ENCODE measurements at regions not wholly inside any gene's neighbourhood (a gene's known extent, or its start where the extent isn't known, plus 50 kb on each side); places are given as distances from the start of the nearest gene placed in this dataset.
"Not testable (repeated sequence)": the region's sequence is repeated elsewhere in the genome, so short reads cannot be mapped to it uniquely, and the experiment has no call there.

- no peak for DNase-seq (ENCODE audit: low spot score)
Observed at GRCh38 chr9:31699836-31700235, 684.6 kb upstream of the ACO1 start.

- no peak for DNase-seq (ENCODE audit: low spot score)
Observed at GRCh38 chr9:31700252-31701045, 684.0 kb upstream of the ACO1 start.

GRCh38 chr9:31702957-31703356 is 681.5 kb upstream of the ACO1 start:
- DNase-seq (ENCODE audit: low spot score) = no peak

GRCh38 chr9:31715250-31715649 is 669.2 kb upstream of the ACO1 start:
- no peak for DNase-seq (ENCODE audit: low spot score)

- DNase-seq (ENCODE audit: low spot score) = no peak
Observed at GRCh38 chr9:31719262-31719661, 665.2 kb upstream of the ACO1 start.

- DNase-seq (ENCODE audit: low spot score) = no peak
Observed at GRCh38 chr9:31730398-31730797, 654.0 kb upstream of the ACO1 start.

GRCh38 chr9:31733166-31733565 is 651.3 kb upstream of the ACO1 start:
- DNase-seq (ENCODE audit: low spot score) = no peak

- no peak for DNase-seq (ENCODE audit: low spot score)
Observed at GRCh38 chr9:31736581-31737179, 647.8 kb upstream of the ACO1 start.

GRCh38 chr9:31740705-31741104 is 643.7 kb upstream of the ACO1 start:
- no peak for DNase-seq (ENCODE audit: low spot score)

- no peak for DNase-seq (ENCODE audit: low spot score)
Observed at GRCh38 chr9:31744589-31744988, 639.9 kb upstream of the ACO1 start.

GRCh38 chr9:31745468-31745867 is 639.0 kb upstream of the ACO1 start:
- DNase-seq (ENCODE audit: low spot score) = no peak

- DNase-seq (ENCODE audit: low spot score) = no peak
Observed at GRCh38 chr9:31745886-31746285, 638.6 kb upstream of the ACO1 start.

- DNase-seq (ENCODE audit: low spot score) = no peak
Observed at GRCh38 chr9:31753756-31754155, 630.7 kb upstream of the ACO1 start.

- no peak for DNase-seq (ENCODE audit: low spot score)
Observed at GRCh38 chr9:31759703-31760102, 624.7 kb upstream of the ACO1 start.

GRCh38 chr9:31774021-31774420 is 610.4 kb upstream of the ACO1 start:
- DNase-seq (ENCODE audit: low spot score) = not testable (repeated sequence)

GRCh38 chr9:31774571-31774970 is 609.9 kb upstream of the ACO1 start:
- DNase-seq (ENCODE audit: low spot score) = no peak

- no peak for DNase-seq (ENCODE audit: low spot score)
Observed at GRCh38 chr9:31776471-31776870, 608.0 kb upstream of the ACO1 start.

GRCh38 chr9:31783491-31783890 is 601.0 kb upstream of the ACO1 start:
- no peak for DNase-seq (ENCODE audit: low spot score)

GRCh38 chr9:31790720-31791119 is 593.7 kb upstream of the ACO1 start:
- DNase-seq (ENCODE audit: low spot score) = no peak

- peak; percentile 16 for DNase-seq (ENCODE audit: low spot score)
Observed at GRCh38 chr9:31799953-31800609, 584.4 kb upstream of the ACO1 start.

- no peak for DNase-seq (ENCODE audit: low spot score)
Observed at GRCh38 chr9:31807574-31808256, 576.7 kb upstream of the ACO1 start.

- no peak for DNase-seq (ENCODE audit: low spot score)
Observed at GRCh38 chr9:31808766-31809165, 575.7 kb upstream of the ACO1 start.

- DNase-seq (ENCODE audit: low spot score) = no peak
Observed at GRCh38 chr9:31820426-31820825, 564.0 kb upstream of the ACO1 start.

Data from kidney capillary endothelial cell (primary cell).